ENCODE measurements at regions not wholly inside any gene's neighbourhood (a gene's known extent, or its start where the extent isn't known, plus 50 kb on each side); places are given as distances from the start of the nearest gene placed in this dataset.

DNA sequence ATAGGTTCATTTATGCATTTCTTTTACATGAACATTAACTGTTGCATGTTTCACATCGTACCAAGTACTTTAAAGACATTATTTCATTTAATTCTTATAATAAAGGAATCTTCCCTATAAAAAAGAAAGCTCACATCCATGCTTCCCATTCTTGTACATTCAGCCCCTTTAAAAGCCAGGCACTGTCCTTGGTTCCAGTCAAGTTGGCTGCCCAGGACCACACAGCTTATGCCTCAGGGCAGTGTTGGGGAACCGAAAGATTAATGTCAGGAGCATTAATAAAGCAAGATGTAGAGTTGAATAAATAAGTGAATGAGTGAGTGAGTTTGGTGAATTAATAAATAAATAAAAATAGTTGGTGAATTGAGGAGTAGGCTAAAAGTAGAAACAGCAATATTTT is 409.4 kb upstream of the DAB1 start:
- H3K4me1 ChIP-seq (replicated peaks in 1 of 2) = peaks cover 7 to 14% of the 10 kb centered on the region in 2 donors
- whole genome bisulfite sequencing, 10 experiments = 44 to 79% (median 63%) methylated on average over 1 to 2 of the region's 2 CpGs; no CpG with 5 or more reads in 2 of the 10 experiments
- in situ Hi-C loops (cut with MboI; ENCODE audit: low pct_unique_long_range_greater_than_20kb in 2 of 9, low sequenced_read_pairs in 9 of 9, unreplicated experiment in 9 of 9) = no loop called here
- no peak overlapping the region for H3K4me3 ChIP-seq
- no peak for ATAC-seq (replicated peaks in 6 of 8)
- H3K27ac ChIP-seq = no peak overlapping the region

- Histone ChIP-seq H3K4me3 (no peak overlapping the region), H3K27ac (no peak overlapping the region), H3K4me1 (replicated peaks in 1 of 2) (peaks cover 7 to 14% of the 10 kb centered on the region in 2 donors)
- peak in 6 of 8 experiments; percentile 61 to 88 (median 85) for ATAC-seq (replicated peaks in 6 of 8)
- in situ Hi-C loops (cut with MboI; ENCODE audit: low pct_unique_long_range_greater_than_20kb in 2 of 9, low sequenced_read_pairs in 9 of 9, unreplicated experiment in 9 of 9) = no loop called here
Observed at GRCh38 chr1:57832612-57833011, 408.8 kb upstream of the DAB1 start.

- Histone ChIP-seq H3K4me3 (no peak overlapping the region), H3K27ac (no peak overlapping the region), H3K4me1 (replicated peaks in 1 of 2) (peaks cover 11 to 22% of the 10 kb centered on the region in 2 donors)
- ATAC-seq (replicated peaks in 6 of 8) = peak in 7 of 8 experiments; percentile 29 to 63 (median 37)
- in situ Hi-C loops (cut with MboI; ENCODE audit: low pct_unique_long_range_greater_than_20kb in 2 of 9, low sequenced_read_pairs in 9 of 9, unreplicated experiment in 9 of 9) = no loop called here
- WGBS, 10 experiments = 43 to 100% (median 65%) methylated on average over 1 of the region's 1 CpG; no CpG with 5 or more reads in 4 of the 10 experiments
Observed at GRCh38 chr1:57831624-57832023, 407.8 kb upstream of the DAB1 start.

DNA sequence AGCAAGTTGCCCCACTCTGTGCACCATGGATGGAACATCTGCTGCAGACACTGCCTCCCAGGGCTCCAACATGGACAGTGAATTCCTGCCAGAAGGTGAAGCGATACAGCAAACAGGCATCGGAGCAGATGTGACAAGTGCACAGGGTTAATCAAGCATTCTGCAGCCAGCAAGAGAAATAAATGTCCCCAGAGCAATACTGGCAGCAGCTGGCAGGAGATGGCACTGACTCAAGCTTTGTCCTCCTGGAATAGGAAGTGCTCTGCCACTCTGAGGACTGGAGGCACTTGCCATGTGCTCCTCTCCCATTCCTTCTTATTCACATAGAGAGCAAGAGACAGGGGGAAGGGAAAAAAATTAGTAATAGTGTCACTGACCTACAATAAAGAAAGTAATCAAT is 402.7 kb upstream of the DAB1 start:
- WGBS, 10 experiments = 0 to 100% (median 72%) methylated on average over 1 to 2 of the region's 2 CpGs; no CpG with 5 or more reads in 3 of the 10 experiments
- H3K4me1 ChIP-seq (replicated peaks in 1 of 2) = peaks cover 14% of the 10 kb centered on the region in 2 donors
- peak in 2 of 8 experiments; percentile 37 to 43 for ATAC-seq (replicated peaks in 6 of 8)
- in situ Hi-C loops (cut with MboI; ENCODE audit: low pct_unique_long_range_greater_than_20kb in 2 of 9, low sequenced_read_pairs in 9 of 9, unreplicated experiment in 9 of 9) = no loop called here
- H3K27ac ChIP-seq = no peak overlapping the region
- no peak overlapping the region for H3K4me3 ChIP-seq

DNA sequence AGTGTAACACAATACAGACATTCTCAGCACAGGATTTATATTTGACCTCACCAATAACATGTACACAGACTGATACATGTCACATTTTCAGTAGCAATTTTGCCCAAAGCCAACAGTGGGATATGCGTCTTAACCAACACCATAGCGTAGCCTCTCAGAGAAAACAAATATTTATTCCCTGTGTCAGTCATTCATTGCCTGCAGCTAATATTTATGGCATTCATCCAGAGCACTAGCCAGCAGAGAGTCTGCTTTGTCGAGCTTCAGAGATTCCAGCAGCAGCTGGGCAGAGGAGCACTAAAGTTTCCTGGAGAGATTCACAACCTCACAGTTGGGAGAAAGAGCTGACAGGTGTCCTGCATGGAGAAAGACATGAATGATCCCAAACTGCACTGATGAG is 400.7 kb upstream of the DAB1 start:
- in situ Hi-C loops (cut with MboI; ENCODE audit: low pct_unique_long_range_greater_than_20kb in 2 of 9, low sequenced_read_pairs in 9 of 9, unreplicated experiment in 9 of 9) = loop anchor here in 1 of 9 experiments (25.0 kb wide), 1 partner anchor 112 kb away; no protein-coding TSS in a partner anchor
- WGBS, 10 experiments = 7 to 93% (median 45%) methylated on average over 1 to 3 of the region's 3 CpGs; no CpG with 5 or more reads in 2 of the 10 experiments
- peak in 4 of 8 experiments; percentile 31 to 90 (median 78) for ATAC-seq (replicated peaks in 6 of 8)
- Histone ChIP-seq H3K27ac (no peak overlapping the region), H3K4me3 (no peak overlapping the region), H3K4me1 (replicated peaks in 1 of 2) (peaks cover 26 to 28% of the 10 kb centered on the region in 2 donors)

DNA sequence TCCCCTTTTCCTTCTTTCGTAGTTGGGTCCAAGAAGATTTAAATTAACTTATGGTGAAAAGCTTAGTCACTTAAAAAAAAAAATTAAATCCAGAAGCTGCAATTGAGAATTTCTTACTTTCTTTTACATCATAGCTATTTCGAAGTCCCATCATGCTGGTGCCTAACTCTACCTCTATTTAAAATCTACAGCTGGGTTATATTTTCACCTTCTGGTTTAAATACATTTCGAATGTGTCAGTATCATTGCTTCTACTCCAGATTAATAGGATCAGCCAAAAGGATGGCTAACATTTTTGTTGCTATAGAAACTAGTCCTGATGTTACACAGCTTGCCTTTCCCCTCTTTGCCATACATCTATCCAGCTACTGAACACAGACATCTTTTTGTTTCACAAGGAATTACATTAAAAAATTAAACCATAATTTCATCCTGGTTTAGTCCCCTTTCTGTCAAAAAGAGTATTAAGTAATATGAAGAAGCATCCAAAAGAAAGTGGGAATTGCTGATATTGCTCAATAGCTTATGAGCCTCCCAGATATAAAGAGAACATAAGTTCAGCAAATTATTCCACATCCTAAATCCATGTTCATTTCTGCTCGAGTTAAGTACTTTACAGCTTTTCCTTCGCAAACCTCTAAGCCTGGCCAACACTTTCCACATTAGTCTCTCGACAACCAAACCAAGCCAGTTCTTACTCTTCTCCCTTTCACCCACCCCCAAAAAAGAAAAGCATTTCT is 396.7 kb upstream of the DAB1 start:
- peaks cover 19 to 28% of the 10 kb centered on the region in 2 donors for H3K4me1 ChIP-seq (replicated peaks in 1 of 2)
- 8 to 91% (median 71%) methylated on average over 2 to 6 of the region's 6 CpGs for WGBS, 10 experiments
- in situ Hi-C loops (cut with MboI; ENCODE audit: low pct_unique_long_range_greater_than_20kb in 2 of 9, low sequenced_read_pairs in 9 of 9, unreplicated experiment in 9 of 9) = loop anchor here in 1 of 9 experiments (25.0 kb wide), 1 partner anchor 108 kb away; no protein-coding TSS in a partner anchor
- H3K4me3 ChIP-seq = no peak overlapping the region
- ATAC-seq (replicated peaks in 6 of 8) = peak in 4 of 8 experiments; percentile 39 to 57 (median 42)
- no peak overlapping the region for H3K27ac ChIP-seq

DNA sequence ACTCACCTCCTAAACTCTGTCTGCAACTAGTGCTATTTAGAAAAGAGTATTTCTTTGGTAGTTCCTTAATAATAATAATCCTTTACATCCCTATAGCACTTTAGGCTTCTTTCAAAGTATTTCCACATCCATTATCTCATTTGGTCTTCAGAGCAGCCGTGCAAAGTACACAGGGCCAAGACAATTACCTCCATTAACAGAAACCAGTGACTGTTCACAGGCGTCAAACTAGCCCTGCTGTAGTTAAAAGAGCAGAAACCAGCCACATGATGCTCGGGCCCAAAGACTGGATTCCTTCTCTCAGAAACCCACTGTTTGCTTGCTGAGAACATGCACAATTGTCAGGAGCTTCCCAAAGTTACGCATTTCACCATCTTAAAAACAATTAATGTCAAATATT is 396.0 kb upstream of the DAB1 start:
- Histone ChIP-seq H3K4me1 (replicated peaks in 1 of 2) (peaks cover 17 to 28% of the 10 kb centered on the region in 2 donors), H3K27ac (no peak overlapping the region), H3K4me3 (no peak overlapping the region)
- WGBS, 10 experiments = 0 to 63% (median 30%) methylated on average over 1 to 4 of the region's 4 CpGs
- in situ Hi-C loops (cut with MboI; ENCODE audit: low pct_unique_long_range_greater_than_20kb in 2 of 9, low sequenced_read_pairs in 9 of 9, unreplicated experiment in 9 of 9) = loop anchor here in 1 of 9 experiments (25.0 kb wide), 1 partner anchor 108 kb away; no protein-coding TSS in a partner anchor
- peak in 5 of 8 experiments; percentile 50 to 69 (median 55) for ATAC-seq (replicated peaks in 6 of 8)

DNA sequence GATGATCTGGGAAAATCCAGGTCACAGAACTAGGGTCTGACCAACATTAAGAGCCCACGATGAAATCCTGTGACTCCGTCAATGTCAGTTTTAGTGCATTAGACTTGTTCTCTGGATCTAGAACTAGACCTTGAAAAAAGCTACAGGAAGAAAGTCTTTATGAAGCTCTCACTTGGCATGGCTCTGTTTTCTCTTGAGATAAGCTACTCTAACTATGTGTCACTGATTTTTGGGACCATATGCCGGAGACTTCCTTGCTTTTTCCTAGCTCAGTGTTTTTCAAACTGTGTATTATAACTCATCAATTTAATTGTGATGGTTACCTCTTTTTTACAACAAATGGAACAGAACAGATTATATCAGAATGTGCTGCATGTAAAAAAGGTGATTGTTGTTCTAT is 379.7 kb upstream of the DAB1 start:
- WGBS, 10 experiments = 15 to 100% (median 96%) methylated on average over 1 to 3 of the region's 3 CpGs
- Histone ChIP-seq H3K4me1 (replicated peaks in 1 of 2) (peaks cover 8 to 16% of the 10 kb centered on the region in 2 donors), H3K4me3 (no peak overlapping the region), H3K27ac (no peak overlapping the region)
- no peak for ATAC-seq (replicated peaks in 6 of 8)
- in situ Hi-C loops (cut with MboI; ENCODE audit: low pct_unique_long_range_greater_than_20kb in 2 of 9, low sequenced_read_pairs in 9 of 9, unreplicated experiment in 9 of 9) = loop anchor here in 1 of 9 experiments (25.0 kb wide), 1 partner anchor 91 kb away; no protein-coding TSS in a partner anchor

- peak in 1 of 8 experiments; percentile 5 for ATAC-seq (replicated peaks in 6 of 8)
- in situ Hi-C loops (cut with MboI; ENCODE audit: low pct_unique_long_range_greater_than_20kb in 2 of 9, low sequenced_read_pairs in 9 of 9, unreplicated experiment in 9 of 9) = loop anchor here in 1 of 9 experiments (25.0 kb wide), 1 partner anchor 88 kb away; no protein-coding TSS in a partner anchor
- Histone ChIP-seq H3K4me1 (replicated peaks in 1 of 2) (peaks cover 16% of the 10 kb centered on the region in 2 donors), H3K4me3 (no peak overlapping the region), H3K27ac (no peak overlapping the region)
- 0 to 100% (median 91%) methylated on average over 1 to 3 of the region's 3 CpGs; no CpG with 5 or more reads in 2 of the 10 experiments for WGBS, 10 experiments
Observed at GRCh38 chr1:57800376-57800775, 376.5 kb upstream of the DAB1 start.

DNA sequence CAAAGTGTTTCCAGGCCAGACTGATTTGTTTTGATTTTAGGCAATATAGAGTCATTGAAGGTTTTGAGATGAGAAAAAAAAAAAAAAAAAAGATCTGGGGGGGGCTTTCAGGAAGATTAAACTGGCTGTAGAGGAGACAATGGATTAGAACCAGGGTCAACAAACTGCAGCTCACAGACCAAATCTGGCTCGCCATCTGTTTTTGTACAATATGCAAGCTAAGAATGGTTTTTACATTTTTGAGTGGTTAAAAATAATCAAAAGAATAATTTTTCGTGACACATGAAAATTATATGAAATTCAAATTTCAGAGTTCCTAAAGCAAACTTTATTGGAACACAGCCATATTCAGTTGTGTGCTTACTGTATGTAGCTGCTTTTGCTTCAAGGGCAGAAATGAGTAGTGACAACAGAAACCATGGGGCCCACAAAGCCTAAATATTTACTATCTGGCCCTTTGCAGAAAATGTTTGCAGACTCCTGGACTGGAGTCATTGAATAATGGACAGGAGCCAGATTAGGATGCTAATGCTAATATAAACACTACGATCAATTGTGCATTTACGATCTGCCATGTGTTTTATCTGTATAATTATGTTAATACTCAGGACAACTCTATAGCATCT is 375.7 kb upstream of the DAB1 start:
- 9 to 91% (median 72%) methylated on average over 1 to 4 of the region's 4 CpGs for WGBS, 10 experiments
- peaks cover 11 to 13% of the 10 kb centered on the region in 2 donors for H3K4me1 ChIP-seq (replicated peaks in 1 of 2)
- no peak overlapping the region for H3K27ac ChIP-seq
- in situ Hi-C loops (cut with MboI; ENCODE audit: low pct_unique_long_range_greater_than_20kb in 2 of 9, low sequenced_read_pairs in 9 of 9, unreplicated experiment in 9 of 9) = loop anchor here in 1 of 9 experiments (25.0 kb wide), 1 partner anchor 87 kb away; no protein-coding TSS in a partner anchor
- no peak overlapping the region for H3K4me3 ChIP-seq
- peak in 4 of 8 experiments; percentile 14 to 89 (median 53) for ATAC-seq (replicated peaks in 6 of 8)

- in situ Hi-C loops (cut with MboI; ENCODE audit: low pct_unique_long_range_greater_than_20kb in 2 of 9, low sequenced_read_pairs in 9 of 9, unreplicated experiment in 9 of 9) = no loop called here
- H3K4me1 ChIP-seq (replicated peaks in 1 of 2) = peaks cover 10 to 13% of the 10 kb centered on the region in 2 donors
- ATAC-seq (replicated peaks in 6 of 8) = peak in 1 of 8 experiments; percentile 22
- no peak overlapping the region for H3K4me3 ChIP-seq
- no peak overlapping the region for H3K27ac ChIP-seq
- 0 to 100% (median 81%) methylated on average over 1 of the region's 1 CpG; no CpG with 5 or more reads in 4 of the 10 experiments for WGBS, 10 experiments
Observed at GRCh38 chr1:57798543-57798942, 374.7 kb upstream of the DAB1 start.

- Histone ChIP-seq H3K27ac (no peak overlapping the region), H3K4me1 (replicated peaks in 1 of 2) (peaks cover 10 to 13% of the 10 kb centered on the region in 2 donors), H3K4me3 (no peak overlapping the region)
- in situ Hi-C loops (cut with MboI; ENCODE audit: low pct_unique_long_range_greater_than_20kb in 2 of 9, low sequenced_read_pairs in 9 of 9, unreplicated experiment in 9 of 9) = no loop called here
- ATAC-seq (replicated peaks in 6 of 8) = no peak
- WGBS, 10 experiments = 5 to 83% (median 29%) methylated on average over 2 to 3 of the region's 3 CpGs; no CpG with 5 or more reads in 2 of the 10 experiments
Observed at GRCh38 chr1:57797084-57797483, 373.2 kb upstream of the DAB1 start.

DNA sequence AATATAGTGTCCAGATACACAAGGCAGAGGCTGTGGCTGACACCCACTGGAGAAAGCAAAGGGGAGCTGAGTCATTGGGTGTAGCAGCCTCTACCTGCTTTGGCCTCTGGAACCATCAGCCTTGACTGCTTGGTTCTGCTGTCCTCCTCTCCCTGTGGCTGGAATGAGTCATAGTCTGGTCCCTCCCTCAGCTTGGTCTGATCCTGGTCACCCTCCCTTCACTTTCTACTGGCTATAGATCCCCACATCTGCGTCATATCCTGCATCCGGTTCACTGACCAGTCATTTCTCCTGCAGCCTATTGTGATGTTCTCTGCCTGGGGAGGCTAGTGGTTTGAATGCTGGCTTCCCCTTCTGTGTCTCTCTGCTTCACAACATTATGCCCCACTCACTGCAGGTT is 372.8 kb upstream of the DAB1 start:
- Histone ChIP-seq H3K4me3 (no peak overlapping the region), H3K27ac (no peak overlapping the region), H3K4me1 (replicated peaks in 1 of 2) (peaks cover 10 to 13% of the 10 kb centered on the region in 2 donors)
- 23 to 94% (median 84%) methylated on average over 2 of the region's 2 CpGs; no CpG with 5 or more reads in 6 of the 10 experiments for WGBS, 10 experiments
- peak in 7 of 8 experiments; percentile 77 to 99 (median 97) for ATAC-seq (replicated peaks in 6 of 8)
- in situ Hi-C loops (cut with MboI; ENCODE audit: low pct_unique_long_range_greater_than_20kb in 2 of 9, low sequenced_read_pairs in 9 of 9, unreplicated experiment in 9 of 9) = no loop called here

All from motor neuron (in vitro differentiated cells).